Left lobe of liver (tissue), 2 donors: ENCODE measurements at regions not wholly inside any gene's neighbourhood (a gene's known extent, or its start where the extent isn't known, plus 50 kb on each side); places are given as distances from the start of the nearest gene placed in this dataset.
A peak's percentile ranks its signal among the peaks of the same experiment; 100 is the strongest.

Experiments used
- ATAC-seq: fragments of 200-7000 bp; cut with Tn5 transposase; one replicate; pipeline ENCODE4 v1.9.1; 2020; ENCODE audit warnings: mild to moderate bottlenecking, moderate library complexity
- DNase-seq: peaks from one replicate; pipeline ENCODE4 v3.0.0-alpha.2; 2020; ENCODE audit warnings: low spot score
- donor health status: DM: no; HTN: no; CAD: no; lungs with moderate emphysema.
- donor health status: DM: no; HTN: yes; CAD: no.

DNA sequence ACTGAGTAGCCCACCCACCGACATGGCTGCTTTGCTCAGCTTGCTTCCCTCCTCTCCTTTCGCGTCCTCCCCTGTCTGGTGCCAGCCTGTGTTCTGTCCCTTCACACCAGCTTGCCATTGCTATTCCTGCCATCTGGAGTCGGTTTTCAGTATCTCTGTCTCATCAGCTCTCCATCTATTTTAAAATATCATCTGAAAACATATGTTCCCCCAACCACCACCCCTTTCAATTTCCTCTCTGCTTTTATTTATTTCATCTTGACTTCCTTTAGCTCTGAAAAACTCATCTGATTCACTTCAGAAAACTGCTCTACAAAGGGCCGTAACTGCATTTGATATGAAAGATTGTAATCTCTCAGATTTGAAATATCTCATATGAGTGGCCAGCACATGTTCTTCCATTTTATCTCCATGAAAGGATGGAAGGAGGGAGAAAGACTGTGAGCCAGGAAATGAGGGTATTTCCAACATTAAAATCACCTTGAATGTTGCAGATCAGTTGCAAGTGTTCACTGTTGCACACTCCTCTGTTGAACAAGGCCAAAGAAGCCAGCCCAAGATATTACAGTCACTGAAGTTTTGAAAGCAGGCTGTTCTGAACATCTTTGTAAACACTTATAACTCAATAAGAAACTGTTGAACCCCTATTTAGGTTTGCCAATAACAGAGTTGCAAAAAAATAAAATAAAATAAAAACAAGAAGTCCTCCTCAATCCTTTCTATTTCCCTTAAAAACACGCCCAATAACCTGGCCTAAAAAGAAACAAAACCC lies 202.4 kb upstream of the NEBL start:
- DNase-seq, result no peak
- no peak for ATAC-seq

DNA sequence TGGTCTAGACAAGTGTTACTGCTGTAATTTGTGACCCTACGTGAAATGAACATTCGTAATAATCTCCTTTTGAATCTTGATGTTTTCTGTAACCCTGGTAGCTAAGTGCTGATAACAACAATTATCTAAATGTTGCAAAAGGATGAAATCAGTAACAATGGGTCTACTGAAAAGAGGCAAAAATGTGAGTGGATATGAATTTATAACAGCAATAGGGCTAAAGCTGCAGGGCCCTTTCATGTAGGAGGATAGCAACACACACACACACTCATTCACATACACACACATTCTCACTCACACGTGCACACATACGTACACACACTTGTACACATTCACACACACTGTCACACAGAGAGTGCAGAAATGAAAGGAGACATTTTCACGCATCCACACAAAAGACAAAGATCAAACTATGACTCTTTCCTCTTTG lies 200.8 kb upstream of the NEBL start:
- no peak for DNase-seq
- ATAC-seq, result no peak

DNA sequence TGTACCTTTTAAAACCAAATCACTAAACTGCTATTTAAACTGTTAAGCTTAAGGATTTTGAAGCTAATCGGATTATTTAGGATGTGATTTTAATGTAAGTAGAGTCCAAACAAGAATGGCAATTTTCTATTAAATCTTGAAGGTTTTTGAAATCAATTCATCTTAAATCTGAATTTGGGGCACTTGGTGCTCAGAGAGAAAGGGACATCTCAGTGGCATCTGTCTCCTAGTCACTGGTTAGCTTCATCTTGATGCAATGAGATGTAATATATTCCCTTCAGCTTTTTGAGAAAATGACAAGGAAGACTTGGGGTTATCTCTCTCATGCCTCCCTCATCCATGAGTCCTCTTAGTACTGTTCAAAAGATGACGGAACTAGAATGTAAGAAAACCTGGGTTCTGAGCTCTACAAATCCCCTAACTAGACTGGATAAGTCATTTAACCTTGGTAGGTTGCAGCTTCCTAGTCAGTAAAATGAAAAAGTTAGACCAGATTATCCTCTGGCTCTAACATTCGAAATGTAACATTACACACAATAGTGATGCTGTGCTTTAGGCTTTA lies 198.5 kb upstream of the NEBL start:
- DNase-seq, result no peak
- no peak for ATAC-seq

DNA sequence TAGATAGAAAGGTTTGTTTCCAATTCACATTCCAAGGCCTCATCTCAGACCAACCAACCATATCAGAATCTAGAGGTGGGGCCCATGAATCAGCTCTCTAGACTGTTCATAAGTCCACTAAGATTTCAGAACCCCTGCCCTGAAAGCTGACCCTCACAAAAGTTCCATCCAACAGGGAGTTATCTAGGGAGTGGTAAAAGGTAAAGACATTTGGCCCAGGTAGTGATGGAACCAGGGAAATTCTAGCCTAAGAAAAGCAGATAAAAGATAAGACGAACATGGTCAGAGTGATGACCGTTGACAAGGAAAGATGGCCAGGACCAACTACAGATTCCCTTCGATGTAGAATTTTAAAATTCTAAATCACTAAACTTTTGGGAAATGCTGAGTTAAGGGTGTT lies 198.0 kb upstream of the NEBL start:
- ATAC-seq, result no peak
- no peak for DNase-seq

DNA sequence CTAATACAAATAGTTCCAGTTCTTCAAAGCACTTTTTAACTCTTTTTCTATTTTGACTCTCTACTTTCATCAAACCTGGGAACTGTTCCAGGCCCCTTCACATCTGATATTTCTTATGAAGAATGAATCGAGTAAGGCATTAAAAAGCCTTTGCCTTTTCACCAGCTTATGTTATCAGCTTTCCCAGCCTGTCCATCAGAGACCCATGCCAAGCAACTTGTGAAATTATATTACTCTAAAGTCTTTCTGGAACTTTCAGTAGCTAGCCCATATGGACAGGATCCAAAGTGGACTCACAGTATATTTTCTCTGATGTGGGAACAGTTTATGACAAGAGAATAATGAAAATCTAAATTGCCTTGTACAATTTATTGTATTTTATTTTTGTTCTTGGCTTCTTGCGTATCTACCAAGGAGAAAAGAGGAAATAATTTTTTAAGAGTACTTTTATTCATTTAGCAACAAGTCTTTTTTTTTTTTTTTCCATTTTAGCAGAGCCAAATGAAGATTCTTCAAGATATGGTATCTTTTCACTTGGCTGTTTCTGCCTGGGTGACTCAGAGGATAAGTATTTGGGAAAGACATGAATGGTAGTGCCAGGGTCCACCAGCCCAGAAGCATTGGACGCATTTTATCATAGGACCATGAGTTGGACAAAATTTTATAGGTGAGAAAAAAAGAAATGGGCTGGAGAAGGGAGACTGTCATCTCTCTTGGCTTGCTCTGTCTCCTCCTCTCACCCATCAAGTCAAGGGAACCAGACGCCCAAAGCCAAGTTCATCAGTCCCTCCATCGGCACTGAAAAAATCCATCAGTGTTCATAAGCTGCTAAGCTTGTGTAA lies 195.8 kb upstream of the NEBL start:
- DNase-seq, result no peak
- ATAC-seq, result no peak

DNA sequence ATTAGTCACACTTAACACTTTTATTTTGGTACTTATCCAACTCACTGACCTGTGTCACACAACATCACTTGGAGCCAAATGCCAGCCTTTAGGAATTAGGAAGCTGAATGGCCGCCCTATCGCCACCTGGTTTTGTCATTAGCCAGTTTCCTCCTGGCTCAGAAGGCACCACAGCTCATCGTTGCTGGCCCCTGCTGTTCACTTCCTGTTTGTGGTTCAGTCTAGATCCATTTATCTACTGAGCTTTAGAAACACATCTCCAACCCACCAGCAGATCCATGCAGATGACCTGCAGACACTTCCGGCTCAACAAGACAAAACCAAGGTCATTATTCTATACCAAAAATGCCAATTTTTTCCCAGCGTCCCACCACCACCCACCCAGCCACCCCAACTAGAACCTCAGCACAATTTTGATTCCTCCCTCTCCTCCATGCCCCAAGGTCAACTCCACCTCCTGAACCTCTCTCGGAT lies 193.5 kb upstream of the NEBL start:
- DNase-seq, result no peak
- ATAC-seq, result no peak

DNA sequence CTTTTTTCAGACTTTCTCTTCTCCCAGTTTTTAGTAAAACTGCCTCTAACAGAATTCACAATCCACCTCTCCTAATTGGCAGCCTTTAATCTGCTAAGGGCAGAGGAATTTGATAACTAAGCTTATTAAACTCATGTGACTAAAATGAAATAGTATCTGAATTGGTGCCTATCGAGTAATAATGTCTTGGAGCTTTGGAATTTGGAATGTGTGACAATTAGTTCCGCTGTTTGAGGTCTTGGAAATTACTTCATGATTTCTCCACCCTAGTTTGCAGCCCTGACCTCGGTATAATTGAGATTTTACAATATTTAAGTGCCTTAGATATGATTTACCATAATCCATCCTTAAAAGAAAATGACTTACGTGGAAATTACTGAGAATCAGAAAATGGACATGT lies 190.4 kb upstream of the NEBL start:
- no peak for DNase-seq
- no peak for ATAC-seq

DNA sequence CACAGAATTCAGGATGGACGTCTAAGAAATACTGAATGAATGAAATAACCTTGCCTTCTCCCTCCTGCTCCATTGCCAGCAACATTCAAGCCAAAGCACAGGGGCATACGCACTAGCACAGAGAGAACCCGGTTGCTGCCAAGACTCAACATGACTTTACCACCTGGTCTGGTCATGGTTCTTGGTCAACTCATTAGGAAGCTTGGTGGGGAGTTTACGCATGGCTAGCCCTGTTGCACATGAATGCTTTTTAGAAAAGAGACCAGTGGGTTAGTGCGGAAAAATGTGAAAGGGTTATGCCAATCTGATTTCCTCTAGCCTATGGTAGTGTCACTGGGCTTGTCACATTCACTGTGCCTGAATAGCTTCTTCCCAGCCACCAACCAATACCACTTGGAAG lies 187.6 kb upstream of the NEBL start:
- DNase-seq (no peak), ATAC-seq (no peak)

DNA sequence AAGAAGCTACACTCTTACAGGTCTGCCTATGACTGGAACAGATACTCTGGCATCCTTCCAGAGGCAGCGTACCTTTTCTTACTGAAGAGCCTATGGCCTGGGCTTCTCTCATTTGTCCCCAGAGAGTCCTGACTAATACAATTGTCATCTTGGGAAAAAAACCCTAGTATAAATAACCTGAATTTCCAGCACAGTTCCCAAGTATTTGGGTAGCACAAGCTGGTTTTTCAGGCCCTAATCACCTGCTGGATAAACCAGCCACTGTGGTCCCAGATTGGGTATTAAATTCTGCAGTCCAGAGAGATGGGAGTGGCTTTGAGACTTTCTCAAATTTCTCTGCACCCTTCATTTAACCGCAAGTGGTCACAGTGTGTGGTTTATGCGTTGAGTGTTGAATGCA lies 186.8 kb upstream of the NEBL start:
- ATAC-seq (no peak), DNase-seq (no peak)

DNA sequence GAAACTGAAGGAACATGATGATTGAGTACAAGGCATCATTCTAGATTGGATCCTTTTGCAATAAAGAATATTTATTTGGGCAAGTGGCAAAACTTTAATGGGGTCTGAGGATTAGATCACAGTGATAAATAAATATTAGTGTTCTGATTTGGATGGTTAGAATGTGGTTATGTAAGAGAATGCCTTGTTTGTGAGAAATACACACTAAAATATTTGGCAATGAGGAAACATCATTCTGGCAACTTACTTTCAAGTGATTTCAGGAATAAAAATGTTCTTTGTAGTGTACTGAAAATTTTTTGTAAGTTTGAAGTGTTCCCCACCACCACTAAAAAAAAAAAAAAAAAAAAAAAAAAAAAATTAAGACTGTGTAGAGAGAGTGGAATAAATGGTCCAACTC lies 185.1 kb upstream of the NEBL start:
- DNase-seq (no peak), ATAC-seq (no peak)

DNA sequence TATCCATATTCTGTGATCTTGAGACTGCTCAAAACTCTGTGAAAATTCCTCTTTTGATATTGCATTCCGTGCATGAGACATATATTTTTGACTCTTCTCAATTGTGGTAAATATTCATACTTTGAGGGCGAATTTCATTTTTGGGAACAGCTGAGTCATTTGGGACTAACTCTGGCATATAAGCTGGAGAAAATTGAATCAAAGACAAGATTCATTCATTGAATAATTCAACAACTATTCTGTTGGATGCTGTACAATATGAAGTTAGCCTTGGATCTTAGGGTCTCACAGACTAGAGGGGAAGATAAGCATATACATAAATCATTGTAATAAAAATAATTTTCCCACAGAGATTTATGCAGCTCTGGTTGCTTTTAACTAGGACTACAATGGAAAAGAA lies 183.2 kb upstream of the NEBL start:
- DNase-seq (no peak), ATAC-seq (no peak)

DNA sequence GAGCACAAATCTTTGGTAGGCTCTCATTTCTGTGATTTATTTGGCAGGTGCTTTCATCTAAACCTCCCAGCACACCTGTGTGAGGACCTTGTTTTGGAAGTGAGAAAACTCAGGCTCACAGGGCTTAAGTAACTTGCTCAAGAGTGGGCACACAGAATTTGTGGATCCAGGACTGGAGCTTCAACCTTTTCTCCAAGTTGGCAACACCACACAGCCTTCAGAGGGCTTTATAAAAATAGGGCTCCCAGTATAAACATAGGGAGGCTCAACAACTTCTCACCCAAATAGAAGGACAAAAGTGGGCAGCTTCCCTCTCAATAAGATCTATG lies 182.2 kb upstream of the NEBL start:
- ATAC-seq (no peak), DNase-seq (no peak)

DNA sequence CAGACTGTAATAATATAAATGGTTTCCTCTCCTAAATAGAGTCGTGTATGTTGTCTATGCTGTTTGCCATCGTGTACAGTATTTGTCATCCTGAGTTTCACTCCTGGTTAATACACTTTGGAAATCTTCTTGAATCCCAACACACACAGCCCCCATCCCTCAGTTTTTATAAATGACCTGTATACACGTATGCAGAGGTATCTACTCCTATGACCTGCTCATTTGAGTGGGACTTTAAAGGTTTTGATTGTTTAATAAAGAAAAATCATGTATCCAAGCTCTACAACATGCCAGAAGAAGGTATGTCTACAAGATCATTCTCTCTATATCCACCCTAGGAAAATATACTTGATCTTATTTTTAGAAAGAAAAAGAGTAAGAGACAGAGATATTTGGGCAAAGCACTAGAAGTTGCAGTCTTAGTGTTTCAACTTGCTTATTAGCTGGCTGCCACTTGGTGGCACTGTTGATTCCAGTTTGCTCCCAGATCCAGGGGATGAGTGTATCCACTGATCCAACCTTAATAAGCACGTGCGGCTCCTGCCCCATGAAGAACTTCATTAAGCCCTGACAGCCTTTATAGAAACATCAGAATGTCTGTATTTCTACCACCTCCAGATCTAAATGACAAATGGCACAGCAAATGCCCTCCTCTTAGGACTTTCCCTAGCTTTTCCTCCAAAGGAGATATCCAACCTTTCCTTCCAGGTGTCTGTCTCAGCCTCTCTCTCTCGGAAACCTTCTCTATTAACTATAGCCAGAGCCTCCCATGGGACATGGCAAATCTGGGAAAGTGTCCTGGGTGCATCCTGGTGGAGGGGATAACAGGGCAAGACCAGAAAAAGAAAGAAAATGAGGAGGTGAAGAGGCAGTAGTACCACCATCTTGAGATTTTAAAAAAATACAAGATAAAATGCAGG lies 181.6 kb upstream of the NEBL start:
- DNase-seq, result peak; percentile 62
- ATAC-seq, result peak; percentile 98

DNA sequence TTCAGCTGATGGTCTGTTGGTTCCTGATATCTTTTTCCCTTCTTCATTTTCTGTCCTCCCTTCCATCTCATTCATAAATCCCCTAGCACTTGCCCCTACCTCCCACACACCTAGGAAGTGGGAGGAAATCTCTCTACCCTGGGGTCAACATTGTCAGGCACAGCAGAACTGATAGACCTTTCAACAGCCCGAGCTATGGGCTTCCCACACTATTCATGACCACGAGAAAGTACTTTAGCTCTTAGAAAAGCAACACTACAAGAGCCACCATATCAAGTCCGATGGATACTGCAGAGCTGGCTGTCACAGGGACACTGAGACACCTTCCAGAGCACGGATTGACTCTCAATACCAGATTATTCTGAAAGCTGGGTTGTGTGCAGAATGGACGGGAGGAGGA lies 180.6 kb upstream of the NEBL start:
- ATAC-seq (no peak), DNase-seq (no peak)

DNA sequence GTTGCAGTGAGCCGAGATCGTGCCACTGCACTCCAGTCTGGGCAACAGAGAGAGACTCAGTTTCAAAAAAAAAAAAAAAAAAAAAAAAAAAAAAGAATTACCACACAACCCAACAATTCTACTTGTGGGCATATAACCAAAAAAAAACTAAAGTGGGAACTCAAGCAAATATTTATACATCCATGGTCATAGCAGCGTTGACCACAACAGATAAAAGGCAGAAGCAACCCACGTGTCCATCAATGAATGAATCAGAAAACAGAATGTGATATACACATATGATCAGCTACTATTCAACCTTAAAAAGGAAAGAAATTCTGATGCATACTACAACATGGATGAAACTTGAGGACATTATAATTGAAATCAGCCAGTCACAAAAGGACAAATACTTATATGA lies 179.3 kb upstream of the NEBL start:
- ATAC-seq, result no peak

DNA sequence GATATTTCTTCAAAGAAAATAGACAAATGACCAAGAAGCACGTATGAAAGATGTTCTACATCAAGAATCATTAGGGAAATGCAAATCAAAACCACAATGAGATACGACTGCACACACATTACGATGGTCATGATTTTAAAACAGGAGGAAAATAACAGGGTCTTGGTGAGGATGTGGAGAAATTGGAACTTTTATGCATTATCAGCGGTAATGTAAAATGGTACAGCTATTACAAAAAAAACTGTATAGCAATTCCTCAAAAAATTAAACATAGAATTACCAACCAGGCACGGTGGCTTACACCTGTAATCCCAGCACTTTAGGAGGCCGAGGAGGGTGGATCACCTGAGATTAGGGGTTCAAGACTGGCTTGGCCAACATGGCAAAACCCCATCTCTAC lies 178.8 kb upstream of the NEBL start:
- no peak for DNase-seq
- ATAC-seq, result no peak

More for the DNA sequence above, 179.3 kb upstream of the NEBL start:
- DNase-seq, result no peak

DNA sequence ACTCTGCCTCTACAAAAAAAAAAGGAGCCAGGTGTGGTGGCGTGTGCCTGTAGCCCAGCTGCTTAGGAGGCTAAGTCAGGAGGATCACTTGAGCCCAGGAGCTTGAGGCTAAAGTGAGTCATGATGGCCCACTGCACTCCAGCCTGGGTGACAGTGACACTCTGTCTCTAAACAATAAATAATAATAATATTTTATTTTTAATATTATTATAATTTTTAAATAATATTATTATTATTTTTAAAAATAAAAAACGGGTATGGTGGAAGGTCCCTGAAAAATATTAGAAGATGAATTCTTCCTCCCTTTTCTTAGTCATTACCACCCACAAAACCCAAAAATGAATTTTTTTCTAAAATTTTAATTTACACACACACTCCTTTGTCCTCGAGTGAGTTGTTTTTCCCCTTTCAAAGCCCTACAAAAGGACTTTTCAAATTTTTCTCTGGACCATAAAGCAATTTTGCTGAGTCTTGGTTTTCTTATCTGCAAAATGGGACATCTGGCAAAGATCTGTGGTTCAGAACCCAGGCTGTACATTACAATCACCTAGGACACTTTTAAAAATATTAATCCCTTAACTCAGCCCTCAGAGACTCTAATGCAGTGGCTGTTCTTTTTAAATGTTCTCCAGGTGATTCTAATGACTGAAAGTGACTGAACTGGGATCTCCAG lies 174.0 kb upstream of the NEBL start:
- no peak for DNase-seq
- ATAC-seq, result no peak

DNA sequence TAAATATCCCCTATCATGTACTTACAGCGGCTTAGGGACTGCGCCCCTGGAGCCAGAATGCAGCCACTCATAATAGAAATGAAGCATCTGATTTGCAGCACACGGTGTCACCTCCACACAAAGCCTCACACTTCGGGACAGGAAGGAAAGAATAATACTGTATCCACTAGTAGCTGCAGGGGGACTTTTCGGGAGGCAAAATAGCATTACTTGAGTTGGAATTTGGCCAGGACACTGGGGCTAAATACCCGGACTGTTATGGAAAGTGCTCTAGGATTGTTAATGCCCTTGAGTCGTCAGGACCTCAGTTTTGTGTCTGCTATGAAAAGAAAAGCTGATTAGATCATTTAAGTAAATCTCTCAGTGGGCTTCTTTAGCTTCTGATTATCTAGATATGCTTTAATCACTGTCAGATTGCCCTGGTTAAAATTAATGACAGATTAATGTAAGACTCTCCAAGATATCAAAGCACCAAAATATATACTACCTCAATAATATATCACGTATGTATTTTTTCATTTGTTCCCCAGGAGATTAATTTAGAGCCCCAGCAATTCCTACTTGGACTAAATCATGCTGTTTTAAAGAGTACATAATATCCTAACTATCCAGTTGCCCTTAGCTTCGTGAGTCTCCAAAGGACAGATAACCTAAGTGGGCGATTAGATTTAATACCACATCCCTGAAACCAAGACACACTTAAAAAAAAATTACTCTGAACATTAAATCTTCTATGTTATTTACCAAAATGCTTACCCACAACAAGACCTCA lies 173.0 kb upstream of the NEBL start:
- no peak for ATAC-seq
- DNase-seq, result no peak

DNA sequence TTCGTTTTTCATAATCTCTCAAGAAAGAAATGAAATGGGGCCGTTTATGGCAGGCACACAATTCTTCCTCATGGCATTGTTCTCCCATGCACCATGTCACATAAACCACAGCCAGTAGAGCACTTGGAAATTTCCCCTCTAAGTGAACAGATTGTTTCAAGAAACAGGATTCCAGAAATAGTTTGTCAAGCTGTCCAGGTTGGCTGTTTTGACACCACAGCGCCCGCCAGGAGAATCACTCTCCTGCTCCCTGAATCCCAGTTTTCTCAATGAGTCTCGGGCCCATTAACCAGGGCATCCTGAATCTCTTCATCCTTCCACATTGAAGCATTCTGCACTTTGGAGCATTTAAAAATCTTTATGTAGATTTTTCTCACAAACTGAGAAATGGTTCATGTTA lies 172.2 kb upstream of the NEBL start:
- DNase-seq (no peak), ATAC-seq (no peak)
